MV-4-11 (cell line): ENCODE measurements at regions not wholly inside any gene's neighbourhood (a gene's known extent, or its start where the extent isn't known, plus 50 kb on each side); places are given as distances from the start of the nearest gene placed in this dataset.

Experiments used
- DNase-seq: peaks from one replicate; lab custom pipeline; 2025; lab: John Stamatoyannopoulos, UW

GRCh38 chr1:36721261-36721660 lies 238.5 kb upstream of the CSF3R start:
- DNase-seq: no peak

- peak; percentile 61 for DNase-seq
Observed at GRCh38 chr1:36717431-36717830, 234.7 kb upstream of the CSF3R start.

- no peak for DNase-seq
Observed at GRCh38 chr1:36715797-36716196, 233.1 kb upstream of the CSF3R start.

- no peak for DNase-seq
Observed at GRCh38 chr1:36714301-36714700, 231.6 kb upstream of the CSF3R start.

GRCh38 chr1:36711480-36711879 lies 228.8 kb upstream of the CSF3R start:
- no peak for DNase-seq

GRCh38 chr1:36710951-36711350 lies 228.2 kb upstream of the CSF3R start:
- DNase-seq: no peak

GRCh38 chr1:36709869-36710481 lies 227.3 kb upstream of the CSF3R start:
- DNase-seq: no peak

- DNase-seq: no peak
Observed at GRCh38 chr1:36708587-36708986, 225.9 kb upstream of the CSF3R start.

GRCh38 chr1:36707221-36707620 lies 224.5 kb upstream of the CSF3R start:
- peak; percentile 58 for DNase-seq

- no peak for DNase-seq
Observed at GRCh38 chr1:36706416-36706815, 223.7 kb upstream of the CSF3R start.

GRCh38 chr1:36705629-36706028 lies 222.9 kb upstream of the CSF3R start:
- DNase-seq: no peak

- peak; percentile 73 for DNase-seq
Observed at GRCh38 chr1:36703526-36704208, 221.0 kb upstream of the CSF3R start.

GRCh38 chr1:36702963-36703362 lies 220.2 kb upstream of the CSF3R start:
- no peak for DNase-seq

GRCh38 chr1:36699113-36699911 lies 216.6 kb upstream of the CSF3R start:
- DNase-seq: no peak

GRCh38 chr1:36697836-36698605 lies 215.3 kb upstream of the CSF3R start:
- no peak for DNase-seq

GRCh38 chr1:36696261-36696940 lies 213.7 kb upstream of the CSF3R start:
- no peak for DNase-seq

GRCh38 chr1:36693603-36694002 lies 210.9 kb upstream of the CSF3R start:
- DNase-seq: no peak

GRCh38 chr1:36693161-36693525 lies 210.4 kb upstream of the CSF3R start:
- no peak for DNase-seq

- DNase-seq: no peak
Observed at GRCh38 chr1:36692465-36693160, 209.9 kb upstream of the CSF3R start.

GRCh38 chr1:36691374-36691773 lies 208.7 kb upstream of the CSF3R start:
- DNase-seq: no peak

GRCh38 chr1:36689992-36690391 lies 207.3 kb upstream of the CSF3R start:
- DNase-seq: no peak
